Rectal smooth muscle tissue (tissue), 1 donor: ENCODE measurements at regions not wholly inside any gene's neighbourhood (a gene's known extent, or its start where the extent isn't known, plus 50 kb on each side); places are given as distances from the start of the nearest gene placed in this dataset.
A peak's percentile ranks its signal among the peaks of the same experiment; 100 is the strongest.

Source experiments
- H3K27ac ChIP-seq: one replicate; pipeline ENCODE4 v1.7.0; 2013; ENCODE audit warnings: low read depth, low read length, inconsistent platforms
- H3K27me3 ChIP-seq: one replicate; pipeline ENCODE4 v1.7.0; 2013; ENCODE audit warnings: low read length; ENCODE audit not compliant: control insufficient read depth, insufficient read depth
- H3K36me3 ChIP-seq: one replicate; pipeline ENCODE4 v1.7.0; 2013; ENCODE audit warnings: low read length; ENCODE audit not compliant: control insufficient read depth, insufficient read depth
- H3K4me1 ChIP-seq: one replicate; pipeline ENCODE4 v1.7.0; 2013; ENCODE audit warnings: low read length; ENCODE audit not compliant: control insufficient read depth, insufficient read depth
- H3K4me3 ChIP-seq: one replicate; pipeline ENCODE4 v1.7.0; 2013; ENCODE audit warnings: low read length
- H3K9ac ChIP-seq: one replicate; pipeline ENCODE4 v1.7.0; 2013; ENCODE audit warnings: low read length

DNA sequence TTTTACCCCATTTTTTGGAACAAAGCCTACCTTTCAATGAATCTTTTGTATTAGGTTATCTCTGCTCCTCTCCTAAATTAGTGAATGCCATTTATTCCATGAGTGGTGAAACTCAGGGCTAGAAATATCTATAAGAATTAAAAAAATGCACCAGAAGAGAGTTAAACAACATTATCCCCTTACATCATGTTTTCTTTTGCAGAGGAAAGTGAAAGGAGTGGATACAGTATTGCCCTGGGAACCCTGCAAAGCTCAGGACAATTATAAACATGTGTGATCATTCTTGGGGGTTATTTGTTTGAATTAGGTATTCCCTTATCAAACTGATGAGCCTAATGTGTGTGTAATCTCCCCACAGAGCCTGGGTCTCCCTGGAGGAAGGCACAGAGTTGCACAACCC, 559.2 kb downstream of the RNF144A start:
- no peak overlapping the region for H3K27ac ChIP-seq

DNA sequence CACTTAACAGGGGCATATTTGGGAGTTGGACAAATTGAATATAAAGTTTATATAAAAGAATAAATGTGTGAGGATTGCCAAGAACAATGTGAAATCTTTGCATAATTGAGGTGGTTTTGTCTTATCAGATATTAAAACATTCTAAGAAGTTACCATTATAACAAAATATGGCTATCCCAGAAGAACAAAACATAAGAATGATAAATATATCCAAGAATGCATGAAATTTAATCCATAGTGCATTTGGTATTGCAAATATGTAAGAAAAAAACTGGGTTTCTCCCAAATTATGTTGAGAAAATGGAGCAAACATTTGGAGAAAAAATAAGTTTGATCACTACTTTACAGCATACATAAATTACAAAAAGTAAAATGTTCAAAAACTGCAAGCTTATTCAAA, 562.4 kb downstream of the RNF144A start:
- Histone ChIP-seq H3K27me3 (no peaks in the 10 kb centered on the region), H3K27ac (no peak overlapping the region), H3K9ac (no peak overlapping the region), H3K36me3 (no peaks in the 10 kb centered on the region), H3K4me1 (no peaks in the 10 kb centered on the region), H3K4me3 (no peak overlapping the region)

More for the DNA sequence above, 559.2 kb downstream of the RNF144A start:
- Histone ChIP-seq H3K4me1 (no peaks in the 10 kb centered on the region), H3K27me3 (no peaks in the 10 kb centered on the region), H3K36me3 (no peaks in the 10 kb centered on the region), H3K9ac (no peak overlapping the region), H3K4me3 (no peak overlapping the region)

DNA sequence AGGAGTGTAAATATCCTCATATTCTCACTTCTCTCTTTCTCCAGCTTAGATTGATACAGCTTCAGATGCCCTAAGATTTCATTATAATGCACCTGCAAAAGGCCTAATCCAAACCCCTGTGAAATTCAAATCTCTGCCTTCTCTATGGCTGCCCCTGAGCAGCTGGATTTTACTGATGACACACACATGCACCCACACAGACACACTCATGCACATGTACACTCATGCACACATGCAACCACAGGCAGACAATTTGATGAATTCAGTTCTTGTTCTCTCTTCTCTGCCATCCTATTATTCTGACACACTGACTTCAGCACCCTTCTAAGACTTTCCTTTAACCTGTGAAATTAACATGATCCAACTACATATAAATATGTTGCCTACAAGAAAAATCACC, 563.2 kb downstream of the RNF144A start:
- Histone ChIP-seq H3K4me1 (no peaks in the 10 kb centered on the region), H3K27ac (no peak overlapping the region), H3K27me3 (no peaks in the 10 kb centered on the region), H3K4me3 (no peak overlapping the region), H3K36me3 (no peaks in the 10 kb centered on the region), H3K9ac (no peak overlapping the region)

DNA sequence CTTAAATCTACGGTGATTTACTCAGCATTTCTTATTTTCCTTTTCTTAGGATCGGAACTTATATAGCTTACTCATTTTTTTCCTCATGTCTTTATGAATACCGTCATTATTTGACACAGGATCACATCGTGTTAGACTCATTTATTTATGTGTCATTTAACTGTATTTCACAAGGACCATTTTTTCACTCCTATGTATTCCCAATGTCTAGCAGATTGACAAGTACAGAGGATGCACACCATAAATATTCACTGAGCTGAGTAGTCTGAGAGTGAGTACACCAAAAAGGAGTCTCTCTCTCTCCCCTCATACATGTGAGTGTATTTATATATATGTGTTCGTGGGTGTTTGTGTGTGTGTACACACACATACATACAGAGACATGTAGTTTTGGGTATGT, 573.5 kb downstream of the RNF144A start:
- Histone ChIP-seq H3K9ac (no peak overlapping the region), H3K4me1 (no peaks in the 10 kb centered on the region), H3K27ac (no peak overlapping the region), H3K36me3 (no peaks in the 10 kb centered on the region), H3K27me3 (no peaks in the 10 kb centered on the region), H3K4me3 (no peak overlapping the region)

DNA sequence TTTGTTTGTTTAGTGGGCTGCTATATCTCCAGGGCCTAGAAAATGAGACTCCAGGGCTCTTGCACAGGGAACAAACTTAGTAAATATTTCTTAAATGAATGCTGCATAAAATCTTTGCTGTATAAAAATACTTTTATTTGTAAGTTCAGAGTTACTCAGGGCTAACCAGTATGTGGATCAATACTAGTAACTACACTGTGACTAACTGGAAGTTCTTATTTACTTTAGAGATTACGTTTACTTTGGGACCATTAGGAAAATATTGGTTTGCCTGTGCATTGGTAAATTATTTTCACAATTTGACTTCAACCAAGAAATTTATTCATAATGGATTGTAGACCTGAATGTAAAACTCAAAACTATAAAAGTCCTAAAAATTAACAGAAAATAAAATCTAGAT, 575.5 kb downstream of the RNF144A start:
- Histone ChIP-seq H3K4me3 (no peak overlapping the region), H3K4me1 (no peaks in the 10 kb centered on the region), H3K36me3 (no peaks in the 10 kb centered on the region), H3K27ac (no peak overlapping the region), H3K27me3 (no peaks in the 10 kb centered on the region), H3K9ac (no peak overlapping the region)

DNA sequence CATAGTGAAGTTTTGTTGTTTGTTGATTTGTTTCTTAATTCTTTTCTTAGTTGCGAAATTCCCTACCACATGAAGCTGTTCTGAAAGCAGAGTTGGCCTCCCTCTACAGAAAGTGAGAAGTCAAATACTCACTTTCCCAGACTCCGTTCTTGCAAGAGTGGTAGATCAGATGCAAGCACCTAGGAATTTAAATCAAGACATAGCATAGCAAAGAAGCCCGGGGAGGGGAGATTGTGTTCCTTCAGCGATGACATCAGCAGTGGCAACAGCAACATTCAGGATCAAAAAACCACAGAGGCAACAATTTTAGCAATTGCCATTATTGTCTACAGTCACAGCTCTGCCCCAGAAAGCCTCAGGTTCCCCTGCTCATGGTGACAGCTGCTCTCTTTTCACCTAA, 580.0 kb downstream of the RNF144A start:
- H3K9ac ChIP-seq, result no peak overlapping the region
- H3K27me3 ChIP-seq, result no peaks in the 10 kb centered on the region
- H3K4me3 ChIP-seq, result no peak overlapping the region
- no peaks in the 10 kb centered on the region for H3K4me1 ChIP-seq
- no peak overlapping the region for H3K27ac ChIP-seq
- no peaks in the 10 kb centered on the region for H3K36me3 ChIP-seq

DNA sequence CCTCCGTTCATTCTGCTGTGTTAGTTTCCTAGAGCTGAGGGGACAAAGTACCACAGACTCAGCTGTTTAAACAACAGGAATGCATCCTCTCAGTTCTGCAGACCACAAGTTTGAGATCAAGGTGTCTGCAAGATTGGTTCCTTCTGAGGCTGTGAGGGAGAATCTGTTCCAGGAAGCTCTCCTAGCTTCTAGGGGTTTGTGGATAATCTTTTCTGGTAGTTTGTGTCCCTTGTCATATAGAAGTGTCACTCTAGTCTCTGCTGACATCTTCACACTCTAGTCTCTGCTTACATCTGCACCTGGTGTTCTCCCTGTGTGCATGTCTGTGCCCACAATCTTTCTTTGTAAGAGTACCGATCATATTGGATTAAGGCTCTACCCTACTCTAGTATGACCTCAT, 581.8 kb downstream of the RNF144A start:
- no peak overlapping the region for H3K9ac ChIP-seq
- no peak overlapping the region for H3K27ac ChIP-seq
- H3K4me1 ChIP-seq, result no peaks in the 10 kb centered on the region
- H3K27me3 ChIP-seq, result no peaks in the 10 kb centered on the region
- no peak overlapping the region for H3K4me3 ChIP-seq
- H3K36me3 ChIP-seq, result no peaks in the 10 kb centered on the region

DNA sequence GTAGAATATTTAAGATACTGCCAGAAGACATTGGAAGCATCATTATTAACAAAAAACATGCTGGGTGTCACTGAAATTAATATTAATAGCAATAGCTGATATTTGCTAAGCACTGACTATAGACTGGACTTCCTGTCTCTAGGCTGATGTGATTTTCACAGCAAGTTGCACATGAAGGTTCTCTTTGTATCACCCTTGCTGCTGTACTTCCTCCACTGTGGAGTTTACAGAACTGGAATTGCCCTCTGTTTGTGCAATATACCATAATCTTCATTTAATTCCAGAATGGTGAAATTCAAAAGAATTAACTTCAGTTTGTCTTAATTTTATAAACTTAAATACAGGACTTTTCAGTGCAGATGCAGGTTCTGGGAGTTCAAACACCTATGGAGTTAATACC, 585.1 kb downstream of the RNF144A start:
- Histone ChIP-seq H3K27ac (no peak overlapping the region), H3K9ac (no peak overlapping the region), H3K36me3 (no peaks in the 10 kb centered on the region), H3K4me1 (no peaks in the 10 kb centered on the region), H3K4me3 (no peak overlapping the region), H3K27me3 (no peaks in the 10 kb centered on the region)

DNA sequence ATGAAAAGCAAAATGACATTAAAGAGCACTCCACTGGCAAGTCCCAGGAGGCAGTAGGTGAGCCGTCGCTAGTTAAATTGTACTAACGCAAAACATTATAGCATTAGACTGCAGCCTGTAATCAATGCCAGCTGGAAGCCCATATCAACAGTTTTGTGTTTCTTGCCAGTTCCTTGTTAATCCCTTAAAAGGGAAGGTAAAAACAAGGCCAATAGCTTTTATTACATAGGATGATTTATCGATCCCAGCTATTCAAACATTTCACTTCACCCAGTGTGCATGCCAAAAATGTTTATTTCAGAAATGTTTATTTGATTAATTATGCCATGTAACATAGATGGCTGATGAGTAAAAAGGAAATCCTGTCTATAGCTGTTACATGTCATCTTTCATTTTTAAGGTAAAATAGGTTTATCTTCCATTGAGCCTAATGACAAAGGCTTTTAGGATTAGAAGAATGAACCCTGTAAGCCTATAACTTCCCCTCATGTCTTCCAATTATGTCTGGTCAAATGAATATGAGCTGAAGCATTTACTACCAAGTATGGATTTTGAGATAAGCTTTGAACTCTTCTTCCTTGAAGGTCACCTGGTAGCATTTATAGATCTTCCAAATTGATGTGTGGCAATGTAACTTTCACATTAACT, 591.2 kb downstream of the RNF144A start:
- H3K27ac ChIP-seq, result no peak overlapping the region
- H3K9ac ChIP-seq, result no peak overlapping the region
- no peaks in the 10 kb centered on the region for H3K4me1 ChIP-seq
- no peaks in the 10 kb centered on the region for H3K36me3 ChIP-seq
- no peak overlapping the region for H3K4me3 ChIP-seq
- no peaks in the 10 kb centered on the region for H3K27me3 ChIP-seq

DNA sequence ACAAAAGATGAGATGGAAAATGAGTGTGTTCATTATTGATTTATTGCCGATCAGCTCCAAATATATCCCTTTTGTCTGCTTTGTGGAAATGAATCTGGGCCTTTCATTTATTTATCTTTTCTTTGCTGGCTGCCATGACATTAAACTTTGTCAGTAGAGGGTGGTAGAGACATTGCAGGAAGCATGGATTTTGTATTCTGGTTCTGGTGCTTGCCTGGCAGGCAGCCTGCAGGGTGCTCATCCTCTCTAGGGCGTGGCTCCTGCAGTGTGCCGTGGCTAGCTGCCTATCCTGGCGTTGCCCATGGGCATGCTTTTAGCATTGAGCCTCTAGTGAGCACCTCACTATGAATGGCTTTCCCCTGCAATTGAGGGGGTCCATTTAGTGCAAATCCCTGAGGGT, 593.1 kb downstream of the RNF144A start:
- Histone ChIP-seq H3K4me3 (no peak overlapping the region), H3K27me3 (no peaks in the 10 kb centered on the region), H3K36me3 (no peaks in the 10 kb centered on the region), H3K4me1 (no peaks in the 10 kb centered on the region), H3K27ac (no peak overlapping the region), H3K9ac (no peak overlapping the region)

DNA sequence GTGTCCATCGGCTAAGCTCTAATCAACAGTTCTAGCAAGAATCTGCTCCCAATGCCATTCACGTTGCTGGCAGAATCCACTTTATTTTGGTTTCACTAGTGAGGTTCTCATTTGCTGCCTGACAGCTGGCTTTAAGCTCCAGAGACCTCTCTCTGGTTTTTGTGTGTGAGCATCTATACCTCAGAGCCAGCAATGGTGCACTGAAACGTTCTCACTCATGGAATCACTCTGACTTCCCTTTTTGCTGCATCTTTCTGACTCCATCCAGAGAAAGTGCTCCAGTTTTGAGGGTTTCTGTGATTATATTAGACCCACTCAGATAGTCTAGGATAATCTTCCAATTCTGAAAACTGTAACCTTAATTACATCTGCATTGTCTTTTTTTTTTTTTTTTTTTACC, 596.6 kb downstream of the RNF144A start:
- H3K36me3 ChIP-seq, result no peaks in the 10 kb centered on the region
- H3K9ac ChIP-seq, result no peak overlapping the region
- H3K4me3 ChIP-seq, result no peak overlapping the region
- H3K27ac ChIP-seq, result no peak overlapping the region
- H3K4me1 ChIP-seq, result peaks cover 3% of the 10 kb centered on the region
- no peaks in the 10 kb centered on the region for H3K27me3 ChIP-seq

DNA sequence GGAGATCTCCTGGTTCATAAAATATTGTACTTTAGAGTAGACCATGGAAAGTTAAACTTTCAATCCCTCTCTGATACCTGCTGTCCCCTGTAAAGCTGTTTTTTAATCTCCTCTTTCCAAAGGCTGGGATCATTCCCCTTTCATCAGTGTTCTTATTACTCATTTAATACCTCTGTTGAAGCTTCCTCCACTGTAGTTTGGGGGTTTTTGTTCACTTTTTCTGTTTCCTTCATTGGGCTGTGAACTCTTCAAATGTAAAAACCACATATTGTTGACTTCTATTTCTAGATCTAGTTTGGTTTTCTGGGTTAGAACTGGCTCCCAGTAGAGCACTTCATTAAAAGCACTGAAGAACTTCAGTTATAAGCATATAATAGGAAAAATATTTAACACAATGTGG, 598.1 kb downstream of the RNF144A start:
- no peaks in the 10 kb centered on the region for H3K36me3 ChIP-seq
- H3K4me3 ChIP-seq, result no peak overlapping the region
- peaks cover 3% of the 10 kb centered on the region for H3K4me1 ChIP-seq

DNA sequence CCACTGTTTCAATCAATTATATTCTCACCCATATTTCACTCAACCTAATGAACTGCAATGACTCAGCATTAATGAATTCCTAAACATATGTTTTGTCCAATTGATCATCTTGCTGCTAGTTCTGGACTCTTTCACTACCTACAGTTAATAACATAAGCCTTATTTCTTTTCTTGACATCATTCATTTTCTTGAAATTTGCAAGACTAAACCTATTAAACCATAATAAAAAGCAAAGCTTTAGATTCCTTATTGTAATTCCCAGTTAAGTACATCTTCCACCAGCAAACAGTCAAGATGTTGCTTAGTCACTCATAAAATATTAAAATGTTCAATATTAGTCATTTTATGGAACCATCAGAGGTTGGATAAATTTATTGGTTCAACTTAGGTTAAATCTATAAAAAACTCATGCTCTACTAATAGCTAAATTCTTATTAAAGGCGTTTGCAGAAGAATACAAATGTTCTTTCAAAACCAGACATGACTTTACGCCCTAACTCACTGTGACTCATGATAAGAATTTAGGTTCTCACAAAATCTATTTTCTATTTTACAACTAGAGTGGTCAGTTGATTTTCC, 599.4 kb downstream of the RNF144A start:
- Histone ChIP-seq H3K9ac (no peak overlapping the region), H3K27ac (peak overlapping the region; percentile 7), H3K4me1 (peaks cover 3% of the 10 kb centered on the region), H3K4me3 (no peak overlapping the region), H3K36me3 (no peaks in the 10 kb centered on the region), H3K27me3 (no peaks in the 10 kb centered on the region)

More for the DNA sequence above, 598.1 kb downstream of the RNF144A start:
- no peak overlapping the region for H3K9ac ChIP-seq
- no peak overlapping the region for H3K27ac ChIP-seq
- H3K27me3 ChIP-seq, result no peaks in the 10 kb centered on the region
